Omental fat pad (tissue), 3 donors: ENCODE measurements at regions not wholly inside any gene's neighbourhood (a gene's known extent, or its start where the extent isn't known, plus 50 kb on each side); places are given as distances from the start of the nearest gene placed in this dataset.

Source experiments
- ATAC-seq: fragments of 150-250 bp; one replicate; pipeline ENCODE4 v1.9.1; 2016; ENCODE audit warnings: mild to moderate bottlenecking, moderate library complexity; ENCODE audit not compliant: low FRiP score
- DNase-seq: peaks from one replicate; pipeline ENCODE4 v3.0.0-alpha.2; 2019; ENCODE audit warnings: low spot score
- TF ChIP-seq, protein P1 (sequence below), 3 donors: fragments of 450-650 bp; IDR thresholded peaks; one replicate each; pipeline ENCODE4 v1.5.1; 2016 to 2017; ENCODE audit warnings: antibody characterized with exemption in 3 of 3, mild to moderate bottlenecking in 3 of 3, moderate library complexity in 2 of 3

DNA sequence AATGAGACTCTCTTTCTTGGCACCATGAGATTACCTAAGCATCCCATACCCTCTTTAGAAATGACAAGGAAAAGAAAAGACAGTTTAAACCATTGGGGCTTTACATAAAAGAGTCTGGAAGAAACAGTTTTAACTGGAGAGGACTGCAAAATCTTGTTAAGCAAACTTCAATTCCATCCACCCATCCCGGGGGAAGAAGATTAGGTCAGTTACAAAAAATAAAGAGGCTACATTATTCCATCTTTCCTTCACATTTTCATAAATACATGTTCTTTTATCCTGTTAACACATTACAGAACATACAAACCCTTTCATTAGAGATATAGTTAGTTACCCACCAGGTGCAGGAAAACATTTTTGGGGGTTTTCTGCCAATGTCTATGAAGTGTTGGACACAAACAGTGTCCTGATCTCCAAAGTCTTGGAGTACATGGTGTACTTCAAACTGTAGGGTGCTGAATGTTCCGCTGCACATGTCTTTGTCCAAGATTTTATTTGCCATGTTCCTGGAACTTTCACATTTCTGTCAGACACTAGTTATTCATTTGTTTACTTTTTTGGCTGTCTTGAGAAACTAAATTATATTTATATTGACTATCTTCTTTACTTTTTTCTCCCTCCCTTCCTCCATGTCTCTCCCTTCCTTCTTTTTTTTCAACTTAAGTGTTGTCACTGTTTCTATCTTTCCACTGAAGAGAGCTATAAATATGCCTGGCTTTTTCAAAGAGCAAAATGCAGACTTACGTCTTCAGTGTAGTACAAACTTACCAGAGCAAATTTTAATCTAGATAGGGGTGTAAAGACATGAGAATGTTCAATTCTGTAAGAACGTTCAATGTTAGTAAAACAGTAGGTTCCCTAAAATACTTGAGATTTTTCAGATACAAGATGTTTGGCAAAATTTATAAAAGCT, 410.9 kb upstream of the PRR16 start:
- TF ChIP-seq, protein P1, sequence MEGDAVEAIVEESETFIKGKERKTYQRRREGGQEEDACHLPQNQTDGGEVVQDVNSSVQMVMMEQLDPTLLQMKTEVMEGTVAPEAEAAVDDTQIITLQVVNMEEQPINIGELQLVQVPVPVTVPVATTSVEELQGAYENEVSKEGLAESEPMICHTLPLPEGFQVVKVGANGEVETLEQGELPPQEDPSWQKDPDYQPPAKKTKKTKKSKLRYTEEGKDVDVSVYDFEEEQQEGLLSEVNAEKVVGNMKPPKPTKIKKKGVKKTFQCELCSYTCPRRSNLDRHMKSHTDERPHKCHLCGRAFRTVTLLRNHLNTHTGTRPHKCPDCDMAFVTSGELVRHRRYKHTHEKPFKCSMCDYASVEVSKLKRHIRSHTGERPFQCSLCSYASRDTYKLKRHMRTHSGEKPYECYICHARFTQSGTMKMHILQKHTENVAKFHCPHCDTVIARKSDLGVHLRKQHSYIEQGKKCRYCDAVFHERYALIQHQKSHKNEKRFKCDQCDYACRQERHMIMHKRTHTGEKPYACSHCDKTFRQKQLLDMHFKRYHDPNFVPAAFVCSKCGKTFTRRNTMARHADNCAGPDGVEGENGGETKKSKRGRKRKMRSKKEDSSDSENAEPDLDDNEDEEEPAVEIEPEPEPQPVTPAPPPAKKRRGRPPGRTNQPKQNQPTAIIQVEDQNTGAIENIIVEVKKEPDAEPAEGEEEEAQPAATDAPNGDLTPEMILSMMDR (IDR thresholded peaks at IDR 0.05): no peak
- ATAC-seq: no peak
- no peak for DNase-seq

DNA sequence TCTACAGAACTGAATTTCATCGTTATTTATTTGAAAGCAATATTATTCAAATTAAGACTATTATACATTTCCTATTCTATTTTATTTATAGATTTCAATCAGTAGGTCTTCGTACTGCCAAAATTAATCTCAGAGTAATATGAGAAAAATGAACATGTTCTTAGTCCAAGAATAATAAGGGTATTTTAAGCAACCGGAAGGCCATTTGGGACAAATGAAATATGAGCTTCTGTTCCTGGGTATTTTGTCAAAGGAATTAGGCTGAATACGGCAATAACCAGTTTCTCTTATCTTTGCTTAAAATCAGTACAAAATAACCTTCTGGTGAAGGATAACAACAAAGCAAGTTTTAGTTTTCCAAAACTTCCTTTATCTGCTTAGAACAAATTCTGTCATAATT, 410.3 kb upstream of the PRR16 start:
- ATAC-seq (no peak), DNase-seq (no peak)
- TF ChIP-seq, protein P1 (IDR thresholded peaks at IDR 0.05): no peak

- DNase-seq (no peak), ATAC-seq (no peak)
- TF ChIP-seq, protein P1 (IDR thresholded peaks at IDR 0.05): no peak
These were observed 408.2 kb upstream of the PRR16 start for GRCh38 chr5:120055858-120056257.

- TF ChIP-seq, protein P1 (IDR thresholded peaks at IDR 0.05): no peak
- ATAC-seq (no peak), DNase-seq (no peak)
These were observed 401.6 kb upstream of the PRR16 start for GRCh38 chr5:120062515-120062917.

- ATAC-seq: no peak
These were observed 391.9 kb upstream of the PRR16 start for GRCh38 chr5:120072068-120072761.

GRCh38 chr5:120073722-120074121, 390.4 kb upstream of the PRR16 start:
- ATAC-seq: no peak
- TF ChIP-seq, protein P1 (IDR thresholded peaks at IDR 0.05): no peak

More at GRCh38 chr5:120072068-120072761, 391.9 kb upstream of the PRR16 start:
- TF ChIP-seq, protein P1 (IDR thresholded peaks at IDR 0.05): no peak
- DNase-seq: no peak

More at GRCh38 chr5:120073722-120074121, 390.4 kb upstream of the PRR16 start:
- DNase-seq: no peak
